ENCODE measurements at regions not wholly inside any gene's neighbourhood (a gene's known extent, or its start where the extent isn't known, plus 50 kb on each side); places are given as distances from the start of the nearest gene placed in this dataset.

DNA sequence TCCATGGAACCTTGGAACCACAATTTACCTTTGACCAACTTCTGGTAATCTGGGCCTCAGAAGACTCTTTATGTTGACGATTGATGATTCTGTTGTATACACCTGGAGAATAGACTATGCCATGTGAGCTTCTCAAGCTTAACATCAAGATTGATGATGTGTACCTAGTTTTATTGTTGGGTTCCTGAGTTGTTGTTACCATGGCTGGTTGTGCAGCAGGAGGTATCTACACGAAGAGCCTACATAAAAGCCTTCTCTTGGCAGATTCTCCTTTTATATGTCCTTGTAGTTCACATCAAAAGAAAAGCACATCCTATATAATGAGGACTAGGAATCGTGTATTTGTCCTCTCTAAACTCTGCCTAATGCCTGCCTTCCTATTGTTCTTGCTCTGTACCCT, 272.0 kb downstream of the DTHD1 start:
- no peaks in the 10 kb centered on the region for H3K9me3 ChIP-seq
- no peaks in the 10 kb centered on the region for H3K4me1 ChIP-seq
- H3K27ac ChIP-seq, result no peak overlapping the region
- no peak overlapping the region for H3K4me3 ChIP-seq
- no peaks in the 10 kb centered on the region for H3K36me3 ChIP-seq
- DNase-seq, result no peak
- intact Hi-C loops (cut with DNase I; ENCODE audit: low total_unique reads), result no loop called here
- TF ChIP-seq, protein P1, sequence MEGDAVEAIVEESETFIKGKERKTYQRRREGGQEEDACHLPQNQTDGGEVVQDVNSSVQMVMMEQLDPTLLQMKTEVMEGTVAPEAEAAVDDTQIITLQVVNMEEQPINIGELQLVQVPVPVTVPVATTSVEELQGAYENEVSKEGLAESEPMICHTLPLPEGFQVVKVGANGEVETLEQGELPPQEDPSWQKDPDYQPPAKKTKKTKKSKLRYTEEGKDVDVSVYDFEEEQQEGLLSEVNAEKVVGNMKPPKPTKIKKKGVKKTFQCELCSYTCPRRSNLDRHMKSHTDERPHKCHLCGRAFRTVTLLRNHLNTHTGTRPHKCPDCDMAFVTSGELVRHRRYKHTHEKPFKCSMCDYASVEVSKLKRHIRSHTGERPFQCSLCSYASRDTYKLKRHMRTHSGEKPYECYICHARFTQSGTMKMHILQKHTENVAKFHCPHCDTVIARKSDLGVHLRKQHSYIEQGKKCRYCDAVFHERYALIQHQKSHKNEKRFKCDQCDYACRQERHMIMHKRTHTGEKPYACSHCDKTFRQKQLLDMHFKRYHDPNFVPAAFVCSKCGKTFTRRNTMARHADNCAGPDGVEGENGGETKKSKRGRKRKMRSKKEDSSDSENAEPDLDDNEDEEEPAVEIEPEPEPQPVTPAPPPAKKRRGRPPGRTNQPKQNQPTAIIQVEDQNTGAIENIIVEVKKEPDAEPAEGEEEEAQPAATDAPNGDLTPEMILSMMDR (IDR thresholded peaks at IDR 0.05), result no peak
- H3K27me3 ChIP-seq, result no peaks in the 10 kb centered on the region

DNA sequence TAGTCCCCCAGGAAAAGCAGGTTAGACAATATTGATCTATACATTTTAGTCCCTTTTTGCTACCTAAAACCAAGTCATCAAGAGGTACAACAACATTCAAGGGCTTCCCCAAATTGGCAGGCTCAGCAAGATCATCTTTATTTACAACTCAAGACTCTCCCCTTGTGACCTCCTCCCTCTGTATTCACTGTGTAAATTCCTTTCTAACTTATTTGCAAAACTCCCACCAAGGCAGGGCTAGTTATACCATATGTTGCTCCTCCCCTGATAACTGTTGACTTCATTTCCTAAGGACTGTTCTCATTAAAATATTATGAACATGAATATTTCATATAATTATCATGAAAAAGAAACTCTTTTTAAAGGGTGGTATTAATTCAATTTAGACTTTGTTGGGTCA, 275.6 kb downstream of the DTHD1 start:
- Histone ChIP-seq H3K4me3 (no peak overlapping the region), H3K27ac (no peak overlapping the region), H3K9me3 (no peaks in the 10 kb centered on the region), H3K4me1 (no peaks in the 10 kb centered on the region), H3K27me3 (no peaks in the 10 kb centered on the region), H3K36me3 (no peaks in the 10 kb centered on the region)
- intact Hi-C loops (cut with DNase I; ENCODE audit: low total_unique reads), result no loop called here
- TF ChIP-seq, protein P1 (IDR thresholded peaks at IDR 0.05), result no peak
- DNase-seq, result no peak

GRCh38 chr4:36568575-36568974, 287.2 kb downstream of the DTHD1 start:
- TF ChIP-seq, protein P1 (IDR thresholded peaks at IDR 0.05), result no peak
- H3K4me3 ChIP-seq, result no peak overlapping the region
- no peak for DNase-seq
- intact Hi-C loops (cut with DNase I; ENCODE audit: low total_unique reads), result no loop called here
- H3K27me3 ChIP-seq, result no peaks in the 10 kb centered on the region
- H3K36me3 ChIP-seq, result no peaks in the 10 kb centered on the region
- H3K27ac ChIP-seq, result no peak overlapping the region
- no peaks in the 10 kb centered on the region for H3K9me3 ChIP-seq
- no peaks in the 10 kb centered on the region for H3K4me1 ChIP-seq

DNA sequence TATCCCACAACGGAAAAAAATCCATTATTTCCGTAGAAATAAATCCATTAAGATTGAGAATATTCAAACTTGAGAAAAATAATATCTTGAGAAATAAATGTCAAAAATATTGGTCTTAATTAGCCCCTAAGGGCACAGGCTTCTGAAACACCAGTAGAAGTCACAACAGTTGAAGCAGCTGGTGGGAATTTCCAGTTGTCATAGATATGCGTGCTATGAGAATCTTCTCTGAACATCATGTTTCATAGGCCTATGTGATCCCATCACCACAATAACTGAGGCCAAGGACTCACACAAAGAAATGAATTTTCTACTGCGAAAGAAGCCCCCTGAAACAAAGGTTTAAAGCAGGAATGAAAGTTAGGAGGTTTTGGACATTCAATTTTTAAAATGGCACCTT, 292.0 kb downstream of the DTHD1 start:
- intact Hi-C loops (cut with DNase I; ENCODE audit: low total_unique reads), result no loop called here
- Histone ChIP-seq H3K27me3 (no peaks in the 10 kb centered on the region), H3K27ac (no peak overlapping the region), H3K9me3 (peaks cover 0 to 12% (median 12%) of the 10 kb centered on the region in 3 donors), H3K36me3 (no peaks in the 10 kb centered on the region), H3K4me3 (no peak overlapping the region), H3K4me1 (no peaks in the 10 kb centered on the region)
- DNase-seq, result no peak
- TF ChIP-seq, protein P1 (IDR thresholded peaks at IDR 0.05), result no peak

DNA sequence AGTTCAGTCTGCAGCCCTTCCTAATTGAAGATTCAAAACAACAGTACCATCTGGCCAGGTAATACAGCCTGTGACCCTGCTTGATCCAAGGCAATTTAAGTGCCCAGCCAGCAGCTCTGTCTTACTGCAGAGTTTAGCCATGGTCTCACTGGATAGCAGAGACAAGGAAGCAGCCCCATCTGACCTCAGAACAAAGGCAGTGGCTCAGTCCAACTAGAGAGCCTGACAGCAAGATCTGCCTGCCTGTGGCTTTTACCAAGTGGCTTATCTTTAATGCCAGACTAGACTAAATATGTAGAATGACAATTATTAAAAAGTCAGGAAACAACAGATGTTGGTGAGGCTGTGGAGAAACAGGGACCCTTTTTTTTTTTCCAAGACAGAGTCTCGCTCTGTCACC, 293.4 kb downstream of the DTHD1 start:
- H3K27ac ChIP-seq, result no peak overlapping the region
- intact Hi-C loops (cut with DNase I; ENCODE audit: low total_unique reads), result no loop called here
- TF ChIP-seq, protein P1 (IDR thresholded peaks at IDR 0.05), result no peak
- DNase-seq, result no peak
- H3K27me3 ChIP-seq, result no peaks in the 10 kb centered on the region
- no peaks in the 10 kb centered on the region for H3K4me1 ChIP-seq
- no peaks in the 10 kb centered on the region for H3K36me3 ChIP-seq
- no peak overlapping the region for H3K4me3 ChIP-seq
- H3K9me3 ChIP-seq, result peaks cover 0 to 12% (median 12%) of the 10 kb centered on the region in 3 donors

- H3K27me3 ChIP-seq, result no peaks in the 10 kb centered on the region
- H3K36me3 ChIP-seq, result no peaks in the 10 kb centered on the region
- H3K27ac ChIP-seq, result no peak overlapping the region
- H3K9me3 ChIP-seq, result peaks cover 0 to 2% (median 1%) of the 10 kb centered on the region in 3 donors
- no peak for DNase-seq
- H3K4me3 ChIP-seq, result no peak overlapping the region
- no peaks in the 10 kb centered on the region for H3K4me1 ChIP-seq
- intact Hi-C loops (cut with DNase I; ENCODE audit: low total_unique reads), result no loop called here
- TF ChIP-seq, protein P1 (IDR thresholded peaks at IDR 0.05), result no peak
Measured at GRCh38 chr4:36582198-36582597, 300.8 kb downstream of the DTHD1 start.
